Large intestine (tissue), 3 donors: ENCODE measurements at regions not wholly inside any gene's neighbourhood (a gene's known extent, or its start where the extent isn't known, plus 50 kb on each side); places are given as distances from the start of the nearest gene placed in this dataset.

Experiments used
- DNase-seq, 2 donors: peaks; one replicate each; pipeline versions ENCODE4 v3.0.0 to v3.0.0-alpha.2; 2013
- H3K27ac ChIP-seq: one replicate; pipeline ENCODE4 v1.5.1; 2013; ENCODE audit warnings: low read length
- H3K27me3 ChIP-seq: 2 replicates; pipeline ENCODE4 v1.6.1; 2013; ENCODE audit warnings: low read length; ENCODE audit not compliant: control insufficient read depth, insufficient read depth
- H3K36me3 ChIP-seq: 2 replicates; pipeline ENCODE4 v1.6.1; 2013; ENCODE audit warnings: low read length; ENCODE audit not compliant: control insufficient read depth, insufficient read depth
- H3K4me1 ChIP-seq: one replicate; pipeline ENCODE4 v1.6.1; 2013; ENCODE audit warnings: low read length; ENCODE audit not compliant: control insufficient read depth, insufficient read depth
- H3K4me3 ChIP-seq: one replicate; pipeline ENCODE4 v1.5.1; 2013; ENCODE audit warnings: low read length
- H3K9me3 ChIP-seq: one replicate; pipeline ENCODE4 v1.6.1; 2013; ENCODE audit warnings: mild to moderate bottlenecking, low read depth, low read length, moderate library complexity; ENCODE audit not compliant: control insufficient read depth
- WGBS: methylation state at CpG from one replicate; pipeline ENCODE4 v1.1.5; 2013; ENCODE audit warnings: low lambda C conversion rate; ENCODE audit not compliant: insufficient coverage; 5-methylcytosine and 5-hydroxymethylcytosine counted together

- no peak overlapping the region for H3K4me3 ChIP-seq
- H3K36me3 ChIP-seq = no peaks in the 10 kb centered on the region
- no peak overlapping the region for H3K27ac ChIP-seq
- WGBS = no CpG with 5 or more reads among the region's 8 CpGs
- DNase-seq = no peak
- H3K4me1 ChIP-seq = peaks cover 4% of the 10 kb centered on the region
- no peaks in the 10 kb centered on the region for H3K9me3 ChIP-seq
- no peaks in the 10 kb centered on the region for H3K27me3 ChIP-seq
These were observed 57.3 kb upstream of the UBL3 start for GRCh38 chr13:29907670-29908069.

- Histone ChIP-seq H3K4me1 (peaks cover 4% of the 10 kb centered on the region), H3K9me3 (no peaks in the 10 kb centered on the region), H3K27ac (no peak overlapping the region), H3K36me3 (no peaks in the 10 kb centered on the region), H3K27me3 (no peaks in the 10 kb centered on the region), H3K4me3 (no peak overlapping the region)
- whole genome bisulfite sequencing = 100% methylated on average over 2 of the region's 6 CpGs
- no peak for DNase-seq
These were observed 56.1 kb upstream of the UBL3 start for GRCh38 chr13:29906432-29907011.

- no peak overlapping the region for H3K4me3 ChIP-seq
- no peaks in the 10 kb centered on the region for H3K9me3 ChIP-seq
- DNase-seq = peak; percentile 68 to 86
- H3K4me1 ChIP-seq = peaks cover 4% of the 10 kb centered on the region
- no peaks in the 10 kb centered on the region for H3K36me3 ChIP-seq
- H3K27ac ChIP-seq = peak overlapping the region; percentile 74
- H3K27me3 ChIP-seq = no peaks in the 10 kb centered on the region
- no CpG with 5 or more reads among the region's 3 CpGs for WGBS
These were observed 55.4 kb upstream of the UBL3 start for GRCh38 chr13:29905845-29906244.

GRCh38 chr13:29903996-29904395 lies 53.6 kb upstream of the UBL3 start:
- Histone ChIP-seq H3K27me3 (no peaks in the 10 kb centered on the region), H3K4me1 (peaks cover 4% of the 10 kb centered on the region), H3K27ac (no peak overlapping the region), H3K4me3 (no peak overlapping the region), H3K9me3 (no peaks in the 10 kb centered on the region), H3K36me3 (no peaks in the 10 kb centered on the region)
- DNase-seq = no peak
- no CpG with 5 or more reads among the region's 4 CpGs for WGBS

- H3K4me3 ChIP-seq = no peak overlapping the region
- DNase-seq = no peak
- no peaks in the 10 kb centered on the region for H3K27me3 ChIP-seq
- WGBS = no CpG with 5 or more reads among the region's 3 CpGs
- no peaks in the 10 kb centered on the region for H3K9me3 ChIP-seq
- peaks cover 4% of the 10 kb centered on the region for H3K4me1 ChIP-seq
- H3K36me3 ChIP-seq = no peaks in the 10 kb centered on the region
- no peak overlapping the region for H3K27ac ChIP-seq
These were observed 53.1 kb upstream of the UBL3 start for GRCh38 chr13:29903543-29903942.

- no peak for DNase-seq
- Histone ChIP-seq H3K27ac (no peak overlapping the region), H3K4me3 (no peak overlapping the region), H3K27me3 (no peaks in the 10 kb centered on the region), H3K9me3 (no peaks in the 10 kb centered on the region), H3K36me3 (no peaks in the 10 kb centered on the region), H3K4me1 (peaks cover 4% of the 10 kb centered on the region)
- 36% methylated on average over 3 of the region's 4 CpGs for WGBS
These were observed 52.4 kb upstream of the UBL3 start for GRCh38 chr13:29902632-29903305.

- Histone ChIP-seq H3K4me3 (no peak overlapping the region), H3K27ac (no peak overlapping the region)
- peak in 1 of 2 donors; percentile 46 for DNase-seq
These were observed 51.6 kb upstream of the UBL3 start for GRCh38 chr13:29901710-29902631.

More at GRCh38 chr13:29901710-29902631, 51.6 kb upstream of the UBL3 start:
- Histone ChIP-seq H3K4me1 (peaks cover 4% of the 10 kb centered on the region), H3K9me3 (no peaks in the 10 kb centered on the region), H3K36me3 (no peaks in the 10 kb centered on the region), H3K27me3 (no peaks in the 10 kb centered on the region)
- WGBS = 60% methylated on average over 1 of the region's 11 CpGs
